Endothelial cell of umbilical vein (primary cell): ENCODE measurements at regions not wholly inside any gene's neighbourhood (a gene's known extent, or its start where the extent isn't known, plus 50 kb on each side); places are given as distances from the start of the nearest gene placed in this dataset.

Source experiments
- BruUV-seq: library from RNA; stranded (reverse); fragments of 400-500 nt; replicated peaks from 2 replicates; lab custom pipeline; 2021; lab: Mats Ljungman, UMichigan
- CTCF ChIA-PET: fragments of 300-600, 350-600 bp; sonication (Branson Sonifier 250); formaldehyde crosslinking; loops from one replicate; lab custom pipeline; 2021; ENCODE audit warnings: antibody characterized with exemption, inconsistent platforms; lab: Charles Lee
- POLR2A ChIA-PET: fragments of 300-600, 350-600 bp; sonication (Branson Sonifier 250); formaldehyde crosslinking; loops from one replicate; lab custom pipeline; 2021; ENCODE audit warnings: antibody characterized with exemption, inconsistent platforms; lab: Charles Lee
- DNase-seq: peaks from one replicate; pipeline ENCODE4 v3.0.0-alpha.2; 2011; ENCODE audit warnings: low read depth, low spot score
- FAIRE-seq: peaks from 2 replicates; lab custom pipeline; 2011; peaks lifted over from hg19 to GRCh38; lab: Jason Lieb, UNC
- H2AFZ ChIP-seq: 2 replicates; pipeline ENCODE4 v1.6.0; 2012; ENCODE audit warnings: low read depth, low read length, control low read depth, inconsistent platforms
- H3K27ac ChIP-seq: 2 replicates; pipeline ENCODE4 v1.5.1; 2011; ENCODE audit warnings: low read depth, mild to moderate bottlenecking, control low read depth, low read length, moderate library complexity; ENCODE audit not compliant: insufficient read depth
- H3K27me3 ChIP-seq, 2 experiments: 2 replicates each; pipeline versions ENCODE4 v1.6.0 to v1.6.1; 2011; ENCODE audit warnings: low read length in 2 of 2, mixed read lengths in 1 of 2; ENCODE audit not compliant: control insufficient read depth in 2 of 2, insufficient read depth in 2 of 2
- H3K36me3 ChIP-seq, 2 experiments: 2 replicates in 1 of 2; 3 replicates in 1 of 2; pipeline ENCODE4 v1.5.1; 2011; ENCODE audit warnings: low read length in 2 of 2, mild to moderate bottlenecking in 1 of 2, moderate library complexity in 1 of 2; ENCODE audit not compliant: control insufficient read depth in 2 of 2, insufficient read depth in 2 of 2; ENCODE audit errors: extremely low read depth in 1 of 2
- H3K4me1 ChIP-seq: 3 replicates; pipeline ENCODE4 v1.5.1; 2011; ENCODE audit warnings: mild to moderate bottlenecking, low read length; ENCODE audit not compliant: control insufficient read depth, insufficient read depth; ENCODE audit errors: extremely low read depth
- H3K4me2 ChIP-seq: 2 replicates; pipeline ENCODE4 v1.6.1; 2011; ENCODE audit warnings: low read length, control low read depth, mixed read lengths; ENCODE audit not compliant: insufficient read depth
- H3K4me3 ChIP-seq, 3 experiments: fragments of 200-600 bp in 1 of 3; sonication (generic), shearing (Covaris generic) in 1 of 3; replicated peaks in 1 of 3; 2 replicates each; pipeline ENCODE4 v1.5.1; 2011 to 2016; ENCODE audit warnings: control low read depth in 3 of 3, low read length in 3 of 3, mild to moderate bottlenecking in 2 of 3, inconsistent platforms in 1 of 3, low read depth in 1 of 3, moderate library complexity in 1 of 3; ENCODE audit not compliant: insufficient read depth in 1 of 3
- H3K79me2 ChIP-seq: 2 replicates; pipeline ENCODE4 v1.6.0; 2012; ENCODE audit warnings: low read length, inconsistent platforms; ENCODE audit not compliant: control insufficient read depth, insufficient read depth
- H3K9ac ChIP-seq: replicated peaks from 2 replicates; pipeline ENCODE3; 2011; ENCODE audit warnings: low read length, control low read depth; ENCODE audit not compliant: insufficient read depth; ENCODE audit errors: extremely low read depth
- H3K9me1 ChIP-seq: replicated peaks from 3 replicates; pipeline ENCODE4 v1.6.0; 2011; ENCODE audit warnings: mild to moderate bottlenecking, low read length; ENCODE audit not compliant: control insufficient read depth, insufficient read depth; ENCODE audit errors: extremely low read depth
- H3K9me3 ChIP-seq: replicated peaks from 2 replicates; pipeline ENCODE4 v1.5.1; 2012; ENCODE audit warnings: low read length, inconsistent platforms; ENCODE audit not compliant: control insufficient read depth, insufficient read depth
- H4K20me1 ChIP-seq: replicated peaks from 2 replicates; pipeline ENCODE3; 2011; ENCODE audit warnings: mild to moderate bottlenecking, low read length; ENCODE audit not compliant: control insufficient read depth, insufficient read depth; ENCODE audit errors: extremely low read depth
- CTCF ChIP-seq, 2 donors: IDR thresholded peaks; 1 replicate in 1 of 2; 2 replicates in 1 of 2; pipeline ENCODE4 v1.5.1; 2011; ENCODE audit warnings: low read length in 2 of 2, mild to moderate bottlenecking in 2 of 2, moderate library complexity in 2 of 2, control low read depth in 1 of 2, inconsistent platforms in 1 of 2, low read depth in 1 of 2; ENCODE audit not compliant: insufficient read depth in 1 of 2; ENCODE audit errors: extremely low read depth in 1 of 2
- EZH2 ChIP-seq: IDR thresholded peaks from 2 replicates; pipeline ENCODE4 v1.6.1; 2012; ENCODE audit warnings: borderline replicate concordance, low read depth, mild to moderate bottlenecking, moderate library complexity, low read length, inconsistent platforms; ENCODE audit not compliant: severe bottlenecking
- FOS ChIP-seq: IDR thresholded peaks from 2 replicates; pipeline ENCODE4 v1.6.1; 2011; ENCODE audit warnings: mild to moderate bottlenecking, low read length, moderate library complexity, borderline replicate concordance; ENCODE audit not compliant: insufficient read depth
- GATA2 ChIP-seq: IDR thresholded peaks from 2 replicates; pipeline ENCODE4 v1.7.0; 2011; ENCODE audit warnings: low read depth, mild to moderate bottlenecking, moderate library complexity, mixed read lengths, low read length; ENCODE audit not compliant: insufficient read length, insufficient read depth
- JUN ChIP-seq: IDR thresholded peaks from 2 replicates; pipeline ENCODE4 v1.6.1; 2011; ENCODE audit warnings: borderline replicate concordance, low read depth; ENCODE audit not compliant: insufficient read length, insufficient read depth
- MAX ChIP-seq: IDR thresholded peaks from 2 replicates; pipeline ENCODE4 v1.6.1; 2011; ENCODE audit not compliant: insufficient read depth, insufficient read length
- MYC ChIP-seq: IDR thresholded peaks from one replicate; pipeline ENCODE4 v1.6.1; 2011; ENCODE audit warnings: mild to moderate bottlenecking, low read depth, low read length
- POLR2A ChIP-seq: IDR thresholded peaks from 2 replicates; pipeline ENCODE4 v1.6.1; 2012; ENCODE audit warnings: low read depth, mild to moderate bottlenecking, control low read depth, low read length
- POLR2AphosphoS5 ChIP-seq: IDR thresholded peaks from 2 replicates; pipeline ENCODE4 v1.6.1; 2012; ENCODE audit warnings: low read depth, mild to moderate bottlenecking, control low read depth, low read length, moderate library complexity; ENCODE audit not compliant: insufficient read depth
- dilution Hi-C: fragments of 300-500 bp; cut with MboI; formaldehyde crosslinking; loops from one replicate; pipeline ENCODE4 v1.15.0; 2019; ENCODE audit warnings: low sequenced_read_pairs; ENCODE audit not compliant: extremely low pct_ligation_motif_present
- intact Hi-C: fragments of 100-400 bp; cut with micrococcal nuclease; formaldehyde crosslinking; loops from one replicate; pipeline ENCODE4 v1.10.0; 2022

- Histone ChIP-seq H3K4me2 (no peak overlapping the region), H3K9me3 (no peaks in the 10 kb centered on the region), H2AFZ (no peak overlapping the region), H3K4me3 (no peak overlapping the region), H4K20me1 (no peaks in the 10 kb centered on the region), H3K79me2 (no peaks in the 10 kb centered on the region), H3K9ac (no peak overlapping the region), H3K4me1 (no peaks in the 10 kb centered on the region), H3K27me3 (no peaks in the 10 kb centered on the region), H3K9me1 (no peaks in the 10 kb centered on the region), H3K36me3 (no peaks in the 10 kb centered on the region), H3K27ac (no peak overlapping the region)
- BruUV-seq: no TSS peak
- intact Hi-C loops: no loop called here
- no peak for FAIRE-seq
- dilution Hi-C loops: no loop called here
- TF ChIP-seq CTCF (IDR thresholded peaks at IDR 0.05; ENCODE audit: extremely low read depth in 1 of 2, insufficient read depth in 1 of 2, low read depth in 1 of 2, low read length in 2 of 2) (no peak), EZH2 (no peak), MAX (no peak), MYC (no peak), POLR2A (no peak), POLR2AphosphoS5 (no peak), GATA2 (no peak), FOS (no peak), JUN (no peak)
- no peak for DNase-seq
- CTCF ChIA-PET: no interaction called here
- POLR2A ChIA-PET: no interaction called here
These were observed 276.2 kb downstream of the WDR11 start for GRCh38 chr10:121127151-121127906.
